Heart left ventricle (tissue), 16 donors: ENCODE measurements at regions not wholly inside any gene's neighbourhood (a gene's known extent, or its start where the extent isn't known, plus 50 kb on each side); places are given as distances from the start of the nearest gene placed in this dataset.

Experiments used
- ATAC-seq, 4 donors: fragments of 200-7000 bp; cut with Tn5 transposase; one replicate each; pipeline ENCODE4 v1.9.1; 2020 to 2022; ENCODE audit warnings: moderate library complexity in 4 of 4, mild to moderate bottlenecking in 3 of 4, moderate number of reproducible peaks in 1 of 4
- DNase-seq, 5 donors: peaks; one replicate each; pipeline ENCODE4 v3.0.0-alpha.2; 2020
- H3K27ac ChIP-seq, 12 donors: fragments of 200-600 bp; sonication (generic) in 4 of 12; one replicate each; pipeline versions ENCODE4 v1.5.0 to v1.8.0; 2016 to 2022; ENCODE audit warnings: mild to moderate bottlenecking in 2 of 12
- H3K27me3 ChIP-seq, 9 donors: fragments of 200-600 bp; sonication (generic) in 2 of 9; one replicate each; pipeline versions ENCODE4 v1.5.1 to v1.8.0; 2016 to 2022; ENCODE audit warnings: mild to moderate bottlenecking in 3 of 9
- H3K36me3 ChIP-seq, 9 donors: fragments of 200-600 bp; sonication (generic) in 2 of 9; one replicate each; pipeline versions ENCODE4 v1.5.0 to v1.8.0; 2018 to 2022; ENCODE audit warnings: mild to moderate bottlenecking in 2 of 9
- H3K4me1 ChIP-seq, 12 donors: fragments of 200-600 bp; sonication (generic) in 4 of 12; one replicate each; pipeline versions ENCODE4 v1.5.0 to v1.8.0; 2016 to 2022; ENCODE audit warnings: mild to moderate bottlenecking in 3 of 12
- H3K4me3 ChIP-seq, 12 donors: fragments of 200-600 bp; sonication (generic) in 4 of 12; one replicate each; pipeline versions ENCODE4 v1.5.0 to v1.8.0; 2017 to 2022; ENCODE audit warnings: mild to moderate bottlenecking in 9 of 12, moderate library complexity in 4 of 12
- H3K9me3 ChIP-seq, 12 donors: fragments of 200-600 bp; sonication (generic) in 4 of 12; one replicate each; pipeline versions ENCODE4 v1.5.0 to v1.8.0; 2016 to 2022; ENCODE audit warnings: mild to moderate bottlenecking in 1 of 12
- CTCF ChIP-seq, 12 donors: fragments of 200-600 bp; sonication (generic) in 4 of 12; IDR thresholded peaks; one replicate each; pipeline versions ENCODE4 v1.5.0 to v1.8.0; 2018 to 2022; ENCODE audit warnings: antibody characterized with exemption in 12 of 12, mild to moderate bottlenecking in 5 of 12
- POLR2A ChIP-seq, 2 donors: fragments of 450-650 bp; IDR thresholded peaks; one replicate each; pipeline ENCODE4 v1.6.1; 2017; ENCODE audit warnings: antibody characterized with exemption in 2 of 2, mild to moderate bottlenecking in 2 of 2, moderate library complexity in 2 of 2
- WGBS, 4 donors: extraction: QIAGEN DNeasy Blood & Tissue Kit in 2 of 4; methylation state at CpG; one replicate each; pipeline versions ENCODE4 v1.1.5 to v1.1.7; 2013 to 2018; 5-methylcytosine and 5-hydroxymethylcytosine counted together
- intact Hi-C, 10 donors: fragments of 100-400 bp; cut with DNase I; formaldehyde crosslinking; loops; one replicate each; pipeline versions ENCODE4 v1.11.1 to v1.14.2; 2022
- donor health status: ischemic (EF 13 %, LVEDD 7.1; RV severe dilation, severe dysfunction).
- donor health status: healthy with polysubstance abuse.
- donor health status: DM: no; HTN: yes; CAD: no.
- donor health status: DM: no; HTN: no; CAD: no.
- donor health status: ischemic (EF 25% LVEDD 6.9; RV normal size, moderate dysfunction).
- donor health status: ischemic (EF 25% LVEDD 5.7; RV mildly dilated, moderate dysfunction).
- donor health status: healthy.
- donor health status: DM: yes; HTN: yes; CAD: no.
- donor health status: ischemic (EF 35%, LVEDD 5.7; RV mildly dilated, moderate dysfunction).
- donor health status: nonischemic (EF 11% LVEDD 7.7; RV severe dilation, severe dysfunction).
- donor health status: DM: yes; HTN: yes; CAD: no.
- donor health status: PGD.
- donor health status: ischemic (EF 29% LVEDD 5.4; RV normal size, mild dysfunction).
- donor health status: nonischemic (EF 23%, LVEDD 6.1; RV moderate dilation, normal function).

- WGBS, 4 donors, result 92 to 95% (median 92%) methylated on average over 17 of the region's 17 CpGs
- intact Hi-C loops, result loop anchor here in 1 of 10 donors (10.0 kb wide), 1 partner anchor 243 kb away; no protein-coding TSS in a partner anchor
Observed at GRCh38 chr3:87761795-87762194, 297.0 kb downstream of the CGGBP1 start.

GRCh38 chr3:87761341-87761740 lies 297.5 kb downstream of the CGGBP1 start:
- peaks cover 0 to under 1% (median 0%) of the 10 kb centered on the region in 12 donors for H3K9me3 ChIP-seq
- TF ChIP-seq CTCF (IDR thresholded peaks at IDR 0.05) (no peak), POLR2A (IDR thresholded peaks at IDR 0.05) (no peak)
- H3K27me3 ChIP-seq, result no peaks in the 10 kb centered on the region
- DNase-seq, result no peak
- intact Hi-C loops, result loop anchor here in 1 of 10 donors (10.0 kb wide), 1 partner anchor 243 kb away; no protein-coding TSS in a partner anchor
- ATAC-seq, result no peak
- no peak overlapping the region for H3K4me3 ChIP-seq
- H3K27ac ChIP-seq, result no peak overlapping the region
- no peaks in the 10 kb centered on the region for H3K36me3 ChIP-seq
- no peaks in the 10 kb centered on the region for H3K4me1 ChIP-seq
- WGBS, 4 donors, result 87 to 91% (median 90%) methylated on average over 11 of the region's 11 CpGs

More at GRCh38 chr3:87761795-87762194, 297.0 kb downstream of the CGGBP1 start:
- Histone ChIP-seq H3K36me3 (no peaks in the 10 kb centered on the region), H3K4me3 (no peak overlapping the region), H3K9me3 (no peaks in the 10 kb centered on the region), H3K27ac (no peak overlapping the region), H3K27me3 (no peaks in the 10 kb centered on the region), H3K4me1 (no peaks in the 10 kb centered on the region)
- no peak for TF ChIP-seq POLR2A (IDR thresholded peaks at IDR 0.05)
- TF ChIP-seq CTCF (IDR thresholded peaks at IDR 0.05), result no peak
- ATAC-seq, result no peak
- DNase-seq, result no peak

GRCh38 chr3:87756616-87757015 lies 302.2 kb downstream of the CGGBP1 start:
- DNase-seq (no peak), ATAC-seq (no peak)
- no peaks in the 10 kb centered on the region for H3K27me3 ChIP-seq
- intact Hi-C loops, result no loop called here
- H3K4me1 ChIP-seq, result no peaks in the 10 kb centered on the region
- H3K9me3 ChIP-seq, result peaks cover 0 to 11% (median 2%) of the 10 kb centered on the region in 12 donors
- H3K36me3 ChIP-seq, result no peaks in the 10 kb centered on the region
- TF ChIP-seq POLR2A (IDR thresholded peaks at IDR 0.05) (no peak), CTCF (IDR thresholded peaks at IDR 0.05) (no peak)
- 46 to 53% (median 49%) methylated on average over 1 of the region's 1 CpG for WGBS, 4 donors
- no peak overlapping the region for H3K4me3 ChIP-seq
- H3K27ac ChIP-seq, result no peak overlapping the region

- Histone ChIP-seq H3K27me3 (no peaks in the 10 kb centered on the region), H3K4me3 (no peak overlapping the region), H3K36me3 (no peaks in the 10 kb centered on the region), H3K27ac (no peak overlapping the region), H3K9me3 (peaks cover 0 to 11% (median 2%) of the 10 kb centered on the region in 12 donors), H3K4me1 (no peaks in the 10 kb centered on the region)
- DNase-seq (no peak), ATAC-seq (no peak)
- intact Hi-C loops, result no loop called here
- TF ChIP-seq POLR2A (IDR thresholded peaks at IDR 0.05) (no peak), CTCF (IDR thresholded peaks at IDR 0.05) (no peak)
Observed at GRCh38 chr3:87755852-87756251, 303.0 kb downstream of the CGGBP1 start.
